Neutrophil (primary cell): ENCODE measurements at regions not wholly inside any gene's neighbourhood (a gene's known extent, or its start where the extent isn't known, plus 50 kb on each side); places are given as distances from the start of the nearest gene placed in this dataset.

Experiments
- H3K27ac ChIP-seq: fragments of 200-600 bp; sonication (generic); 2 replicates; pipeline ENCODE4 v1.5.1; 2016; ENCODE audit warnings: mild to moderate bottlenecking, moderate library complexity
- H3K27me3 ChIP-seq: fragments of 200-600 bp; sonication (generic); 2 replicates; pipeline ENCODE4 v1.6.0; 2016; ENCODE audit warnings: mild to moderate bottlenecking
- H3K36me3 ChIP-seq: fragments of 200-600 bp; sonication (generic); 2 replicates; pipeline ENCODE4 v1.5.1; 2017
- H3K4me1 ChIP-seq, 2 experiments: fragments of 200-600 bp in 1 of 2; sonication (generic) in 1 of 2; 1 replicate in 1 of 2; 2 replicates in 1 of 2; pipeline versions ENCODE4 v1.5.1 to v1.6.1; 2013 to 2016; ENCODE audit warnings: low read depth in 1 of 2, low read length in 1 of 2, mild to moderate bottlenecking in 1 of 2, moderate library complexity in 1 of 2; ENCODE audit not compliant: control insufficient read depth in 1 of 2, insufficient read depth in 1 of 2
- H3K4me3 ChIP-seq, 2 experiments: fragments of 200-600 bp in 1 of 2; sonication (generic) in 1 of 2; 1 replicate in 1 of 2; 2 replicates in 1 of 2; pipeline ENCODE4 v1.5.1; 2013 to 2016; ENCODE audit warnings: low read depth in 1 of 2, low read length in 1 of 2, mild to moderate bottlenecking in 1 of 2, moderate library complexity in 1 of 2
- H3K9me3 ChIP-seq: fragments of 200-600 bp; sonication (generic); 2 replicates; pipeline ENCODE4 v1.5.1; 2016
- CTCF ChIP-seq: fragments of 200-600 bp; sonication (generic); IDR thresholded peaks from 2 replicates; pipeline ENCODE4 v1.5.1; 2016; ENCODE audit warnings: antibody characterized with exemption

- no peaks in the 10 kb centered on the region for H3K9me3 ChIP-seq
- H3K4me1 ChIP-seq: no peaks in the 10 kb centered on the region
- H3K36me3 ChIP-seq: no peaks in the 10 kb centered on the region
- H3K4me3 ChIP-seq: no peak overlapping the region
- no peak for TF ChIP-seq CTCF
- H3K27ac ChIP-seq: no peak overlapping the region
- H3K27me3 ChIP-seq: peaks cover 22% of the 10 kb centered on the region
Observed at GRCh38 chr6:149170564-149171452, 146.7 kb upstream of the TAB2 start.

- Histone ChIP-seq H3K9me3 (no peaks in the 10 kb centered on the region), H3K27me3 (peaks cover 11% of the 10 kb centered on the region), H3K4me3 (no peak overlapping the region), H3K27ac (no peak overlapping the region), H3K4me1 (no peaks in the 10 kb centered on the region), H3K36me3 (no peaks in the 10 kb centered on the region)
- no peak for TF ChIP-seq CTCF
Observed at GRCh38 chr6:149173222-149173621, 144.3 kb upstream of the TAB2 start.

- no peak overlapping the region for H3K27ac ChIP-seq
- H3K27me3 ChIP-seq: no peaks in the 10 kb centered on the region
- TF ChIP-seq CTCF: no peak
- H3K4me1 ChIP-seq: no peaks in the 10 kb centered on the region
- H3K4me3 ChIP-seq: no peak overlapping the region
- no peaks in the 10 kb centered on the region for H3K9me3 ChIP-seq
- H3K36me3 ChIP-seq: no peaks in the 10 kb centered on the region
Observed at GRCh38 chr6:149174962-149175361, 142.6 kb upstream of the TAB2 start.

GRCh38 chr6:149176971-149177667 is 140.4 kb upstream of the TAB2 start:
- Histone ChIP-seq H3K4me3 (no peak overlapping the region), H3K27ac (no peak overlapping the region), H3K4me1 (no peaks in the 10 kb centered on the region), H3K27me3 (no peaks in the 10 kb centered on the region), H3K9me3 (no peaks in the 10 kb centered on the region), H3K36me3 (no peaks in the 10 kb centered on the region)
- no peak for TF ChIP-seq CTCF

- H3K4me1 ChIP-seq: no peaks in the 10 kb centered on the region
- no peaks in the 10 kb centered on the region for H3K36me3 ChIP-seq
- H3K9me3 ChIP-seq: no peaks in the 10 kb centered on the region
- H3K4me3 ChIP-seq: no peak overlapping the region
- no peak for TF ChIP-seq CTCF
- H3K27me3 ChIP-seq: no peaks in the 10 kb centered on the region
- no peak overlapping the region for H3K27ac ChIP-seq
Observed at GRCh38 chr6:149179431-149179830, 138.1 kb upstream of the TAB2 start.
